ENCODE measurements at regions not wholly inside any gene's neighbourhood (a gene's known extent, or its start where the extent isn't known, plus 50 kb on each side); places are given as distances from the start of the nearest gene placed in this dataset.

- TF ChIP-seq POLR2AphosphoS5 (IDR thresholded peaks at IDR 0.05; ENCODE audit: low read depth, low read length) (no peak), SIN3A (IDR thresholded peaks at IDR 0.05; ENCODE audit: borderline replicate concordance, insufficient read depth, low read length) (no peak), REST (IDR thresholded peaks at IDR 0.05; ENCODE audit: insufficient read depth in 1 of 2, low read depth in 2 of 2, low read length in 2 of 2) (no peak), FOXP2 (optimal IDR thresholded peaks at IDR 0.05; ENCODE audit: borderline replicate concordance, extremely low read depth, extremely low read length, insufficient read depth) (no peak), TAF1 (IDR thresholded peaks at IDR 0.05; ENCODE audit: borderline replicate concordance, insufficient read depth, low read length) (no peak)
Measured at GRCh38 chr7:81611805-81612204, 158.0 kb downstream of the HGF start.

- TF ChIP-seq TAF1 (IDR thresholded peaks at IDR 0.05; ENCODE audit: borderline replicate concordance, insufficient read depth, low read length): no peak
- no peak for TF ChIP-seq FOXP2 (optimal IDR thresholded peaks at IDR 0.05; ENCODE audit: borderline replicate concordance, extremely low read depth, extremely low read length, insufficient read depth)
- no peak for TF ChIP-seq SIN3A (IDR thresholded peaks at IDR 0.05; ENCODE audit: borderline replicate concordance, insufficient read depth, low read length)
- no peak for TF ChIP-seq REST (IDR thresholded peaks at IDR 0.05; ENCODE audit: insufficient read depth in 1 of 2, low read depth in 2 of 2, low read length in 2 of 2)
- no peak for TF ChIP-seq POLR2AphosphoS5 (IDR thresholded peaks at IDR 0.05; ENCODE audit: low read depth, low read length)
Measured at GRCh38 chr7:81611040-81611439, 158.8 kb downstream of the HGF start.

GRCh38 chr7:81608748-81609382, 161.0 kb downstream of the HGF start:
- no peak for TF ChIP-seq FOXP2 (optimal IDR thresholded peaks at IDR 0.05; ENCODE audit: borderline replicate concordance, extremely low read depth, extremely low read length, insufficient read depth)
- no peak for TF ChIP-seq SIN3A (IDR thresholded peaks at IDR 0.05; ENCODE audit: borderline replicate concordance, insufficient read depth, low read length)
- no peak for TF ChIP-seq TAF1 (IDR thresholded peaks at IDR 0.05; ENCODE audit: borderline replicate concordance, insufficient read depth, low read length)
- no peak for TF ChIP-seq REST (IDR thresholded peaks at IDR 0.05; ENCODE audit: insufficient read depth in 1 of 2, low read depth in 2 of 2, low read length in 2 of 2)
- TF ChIP-seq POLR2AphosphoS5 (IDR thresholded peaks at IDR 0.05; ENCODE audit: low read depth, low read length): no peak

GRCh38 chr7:81607987-81608386, 161.9 kb downstream of the HGF start:
- TF ChIP-seq REST (IDR thresholded peaks at IDR 0.05; ENCODE audit: insufficient read depth in 1 of 2, low read depth in 2 of 2, low read length in 2 of 2): no peak
- no peak for TF ChIP-seq FOXP2 (optimal IDR thresholded peaks at IDR 0.05; ENCODE audit: borderline replicate concordance, extremely low read depth, extremely low read length, insufficient read depth)
- no peak for TF ChIP-seq SIN3A (IDR thresholded peaks at IDR 0.05; ENCODE audit: borderline replicate concordance, insufficient read depth, low read length)
- TF ChIP-seq TAF1 (IDR thresholded peaks at IDR 0.05; ENCODE audit: borderline replicate concordance, insufficient read depth, low read length): no peak
- no peak for TF ChIP-seq POLR2AphosphoS5 (IDR thresholded peaks at IDR 0.05; ENCODE audit: low read depth, low read length)

Data from PFSK-1 (cell line).